ENCODE measurements at regions not wholly inside any gene's neighbourhood (a gene's known extent, or its start where the extent isn't known, plus 50 kb on each side); places are given as distances from the start of the nearest gene placed in this dataset.

GRCh38 chr1:118504867-118505266, 319.8 kb upstream of the SPAG17 start:
- ChIA-PET POLR2A (no interaction called here), CTCF (interaction anchor here (1.5 kb wide), 1 partner anchor 9 kb away, joined by 3 read pairs; no protein-coding TSS in a partner anchor)
- DNase-seq (ENCODE audit: extremely low spot score) = no peak
- TF ChIP-seq, protein P1, sequence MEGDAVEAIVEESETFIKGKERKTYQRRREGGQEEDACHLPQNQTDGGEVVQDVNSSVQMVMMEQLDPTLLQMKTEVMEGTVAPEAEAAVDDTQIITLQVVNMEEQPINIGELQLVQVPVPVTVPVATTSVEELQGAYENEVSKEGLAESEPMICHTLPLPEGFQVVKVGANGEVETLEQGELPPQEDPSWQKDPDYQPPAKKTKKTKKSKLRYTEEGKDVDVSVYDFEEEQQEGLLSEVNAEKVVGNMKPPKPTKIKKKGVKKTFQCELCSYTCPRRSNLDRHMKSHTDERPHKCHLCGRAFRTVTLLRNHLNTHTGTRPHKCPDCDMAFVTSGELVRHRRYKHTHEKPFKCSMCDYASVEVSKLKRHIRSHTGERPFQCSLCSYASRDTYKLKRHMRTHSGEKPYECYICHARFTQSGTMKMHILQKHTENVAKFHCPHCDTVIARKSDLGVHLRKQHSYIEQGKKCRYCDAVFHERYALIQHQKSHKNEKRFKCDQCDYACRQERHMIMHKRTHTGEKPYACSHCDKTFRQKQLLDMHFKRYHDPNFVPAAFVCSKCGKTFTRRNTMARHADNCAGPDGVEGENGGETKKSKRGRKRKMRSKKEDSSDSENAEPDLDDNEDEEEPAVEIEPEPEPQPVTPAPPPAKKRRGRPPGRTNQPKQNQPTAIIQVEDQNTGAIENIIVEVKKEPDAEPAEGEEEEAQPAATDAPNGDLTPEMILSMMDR (IDR thresholded peaks at IDR 0.05; ENCODE audit: control extremely low read depth, extremely low read depth, low read depth, missing control alignments) = no peak

GRCh38 chr1:118504221-118504644, 319.2 kb upstream of the SPAG17 start:
- POLR2A ChIA-PET = no interaction called here
- TF ChIP-seq, protein P1 (IDR thresholded peaks at IDR 0.05; ENCODE audit: control extremely low read depth, extremely low read depth, low read depth, missing control alignments) = no peak
- CTCF ChIA-PET = interaction anchor here (1.5 kb wide), 1 partner anchor 9 kb away, joined by 3 read pairs; no protein-coding TSS in a partner anchor
- DNase-seq (ENCODE audit: extremely low spot score) = no peak

GRCh38 chr1:118503752-118504151, 318.7 kb upstream of the SPAG17 start:
- TF ChIP-seq, protein P1 (IDR thresholded peaks at IDR 0.05; ENCODE audit: control extremely low read depth, extremely low read depth, low read depth, missing control alignments) = no peak
- DNase-seq (ENCODE audit: extremely low spot score) = no peak
- POLR2A ChIA-PET = no interaction called here
- CTCF ChIA-PET = no interaction called here

- DNase-seq (ENCODE audit: extremely low spot score) = no peak
- ChIA-PET POLR2A (no interaction called here), CTCF (interaction anchor here (1.0 kb wide), 1 partner anchor 10 kb away, joined by 3 read pairs; no protein-coding TSS in a partner anchor)
- TF ChIP-seq, protein P1 (IDR thresholded peaks at IDR 0.05; ENCODE audit: control extremely low read depth, extremely low read depth, low read depth, missing control alignments) = no peak
Observed at GRCh38 chr1:118494998-118495397, 310.0 kb upstream of the SPAG17 start.

DNA sequence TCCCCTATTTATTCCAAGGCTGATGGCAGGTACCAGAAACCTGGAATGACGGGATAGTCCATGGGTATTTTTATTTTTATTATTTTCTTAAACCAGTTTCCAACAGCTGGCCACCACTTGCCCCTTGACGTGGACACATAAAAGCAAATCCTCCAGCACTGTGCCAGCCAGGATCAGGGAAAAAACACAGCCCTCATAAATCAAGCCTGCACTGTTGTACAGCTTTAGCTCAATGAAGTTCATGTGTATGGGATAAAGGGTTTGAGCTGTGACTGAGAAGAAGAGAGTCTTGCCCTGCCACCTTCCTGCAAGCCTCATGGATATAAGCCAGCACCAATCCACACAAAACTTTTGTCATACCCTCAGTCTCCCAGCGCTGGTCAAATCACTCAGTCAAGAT, 303.8 kb upstream of the SPAG17 start:
- no peak for DNase-seq (ENCODE audit: extremely low spot score)
- TF ChIP-seq, protein P1 (IDR thresholded peaks at IDR 0.05; ENCODE audit: control extremely low read depth, extremely low read depth, low read depth, missing control alignments) = no peak
- POLR2A ChIA-PET = no interaction called here
- CTCF ChIA-PET = interaction anchor here (1.2 kb wide), 2 partner anchors 12 to 153 kb away, joined by 3 to 4 read pairs; no protein-coding TSS in a partner anchor

GRCh38 chr1:118487932-118488331, 302.9 kb upstream of the SPAG17 start:
- CTCF ChIA-PET = interaction anchor here (1.2 kb wide), 1 partner anchor 153 kb away, joined by 4 read pairs; no protein-coding TSS in a partner anchor
- POLR2A ChIA-PET = no interaction called here

More at GRCh38 chr1:118487932-118488331, 302.9 kb upstream of the SPAG17 start:
- DNase-seq (ENCODE audit: extremely low spot score) = no peak
- TF ChIP-seq, protein P1 (IDR thresholded peaks at IDR 0.05; ENCODE audit: control extremely low read depth, extremely low read depth, low read depth, missing control alignments) = no peak

Data from GM10248 (cell line).